ENCODE measurements at regions not wholly inside any gene's neighbourhood (a gene's known extent, or its start where the extent isn't known, plus 50 kb on each side); places are given as distances from the start of the nearest gene placed in this dataset.

- TF ChIP-seq POLR2AphosphoS5 (IDR thresholded peaks at IDR 0.05) (no peak), CTCF (IDR thresholded peaks at IDR 0.05) (no peak), POLR2A (IDR thresholded peaks at IDR 0.05) (no peak), EP300 (IDR thresholded peaks at IDR 0.05) (no peak)
These were observed 318.9 kb upstream of the ZMIZ1 start for GRCh38 chr10:78749898-78750297.
